ENCODE measurements at regions not wholly inside any gene's neighbourhood (a gene's known extent, or its start where the extent isn't known, plus 50 kb on each side); places are given as distances from the start of the nearest gene placed in this dataset.
"Not testable (repeated sequence)": the region's sequence is repeated elsewhere in the genome, so short reads cannot be mapped to it uniquely, and the experiment has no call there.

DNA sequence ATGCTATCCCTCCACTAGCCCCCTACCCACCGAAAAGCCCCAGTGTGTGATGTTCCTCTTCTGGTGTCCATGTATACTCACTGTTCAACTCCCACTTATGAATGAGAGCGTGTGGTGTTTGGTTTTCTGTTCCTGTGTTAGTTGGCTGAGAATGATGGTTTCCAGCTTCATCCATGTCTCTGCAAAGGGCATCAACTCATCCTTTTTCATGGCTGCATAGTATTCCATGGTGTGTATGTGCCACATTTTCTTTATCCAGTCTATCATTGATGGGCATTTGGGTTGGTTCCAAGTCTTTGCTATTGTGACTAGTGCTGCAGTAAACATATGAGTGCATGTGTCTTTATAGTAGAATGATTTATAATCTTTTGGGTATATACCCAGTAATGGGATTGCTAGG lies 599.3 kb upstream of the B3GAT1 start:
- TF ChIP-seq CTCF (conservative IDR thresholded peaks at IDR 0.05; ENCODE audit: low read length); EZH2phosphoT487 (IDR thresholded peaks at IDR 0.05; ENCODE audit: borderline replicate concordance): not testable (repeated sequence)

Data from Loucy (cell line).